Nephron progenitor cell (in vitro differentiated cells): ENCODE measurements at regions not wholly inside any gene's neighbourhood (a gene's known extent, or its start where the extent isn't known, plus 50 kb on each side); places are given as distances from the start of the nearest gene placed in this dataset.

Experiments used
- DNase-seq: peaks from one replicate; pipeline ENCODE4 v3.0.0; 2021
- H3K27ac Mint-ChIP-seq: 2 replicates; pipeline ENCODE4 v1.8.0; 2021; ENCODE audit warnings: mild to moderate bottlenecking, moderate library complexity, mixed read lengths
- H3K27me3 Mint-ChIP-seq: 2 replicates; pipeline ENCODE4 v1.8.0; 2021; ENCODE audit warnings: mild to moderate bottlenecking, low read depth, mixed read lengths; ENCODE audit not compliant: poor library complexity
- H3K36me3 Mint-ChIP-seq: 2 replicates; pipeline ENCODE4 v1.8.0; 2021; ENCODE audit warnings: low read depth, mixed read lengths
- H3K4me1 Mint-ChIP-seq: 2 replicates; pipeline ENCODE4 v1.8.0; 2021; ENCODE audit warnings: mixed read lengths
- H3K4me3 Mint-ChIP-seq: 2 replicates; pipeline ENCODE4 v1.8.0; 2021; ENCODE audit warnings: mild to moderate bottlenecking, moderate library complexity, mixed read lengths
- H3K9me3 Mint-ChIP-seq: 2 replicates; pipeline ENCODE4 v1.8.0; 2021; ENCODE audit warnings: mild to moderate bottlenecking, moderate library complexity, mixed read lengths
- CTCF ChIP-seq: fragments of 200-600 bp; sonication (generic); IDR thresholded peaks from 2 replicates; pipeline ENCODE4 v1.5.0; 2021; ENCODE audit warnings: antibody characterized with exemption

DNA sequence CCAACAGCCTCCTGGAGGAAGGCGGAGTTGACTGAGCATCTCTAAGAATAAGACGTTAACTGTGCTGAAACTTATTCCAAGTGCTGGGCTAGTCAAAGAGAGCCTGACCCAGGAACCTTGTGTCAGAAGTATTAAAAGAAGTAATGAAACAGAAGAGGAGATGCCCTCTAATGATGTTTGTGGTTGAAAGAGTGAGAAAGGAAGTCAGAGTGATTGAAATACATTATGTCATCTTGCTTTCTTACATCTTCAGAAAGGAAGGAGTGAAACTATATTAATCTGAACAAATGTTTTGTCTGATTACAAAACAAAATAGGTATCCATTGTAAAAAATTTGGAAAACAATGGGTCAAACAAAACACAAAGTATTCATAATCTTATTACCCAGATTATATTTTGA is 460.7 kb downstream of the NTRK2 start:
- Mint-ChIP-seq H3K27ac (no peak overlapping the region), H3K36me3 (peaks cover 6% of the 10 kb centered on the region), H3K4me3 (no peak overlapping the region), H3K9me3 (peaks cover 29% of the 10 kb centered on the region), H3K4me1 (peaks cover 6% of the 10 kb centered on the region), H3K27me3 (no peaks in the 10 kb centered on the region)
- DNase-seq = no peak
- no peak for TF ChIP-seq CTCF

DNA sequence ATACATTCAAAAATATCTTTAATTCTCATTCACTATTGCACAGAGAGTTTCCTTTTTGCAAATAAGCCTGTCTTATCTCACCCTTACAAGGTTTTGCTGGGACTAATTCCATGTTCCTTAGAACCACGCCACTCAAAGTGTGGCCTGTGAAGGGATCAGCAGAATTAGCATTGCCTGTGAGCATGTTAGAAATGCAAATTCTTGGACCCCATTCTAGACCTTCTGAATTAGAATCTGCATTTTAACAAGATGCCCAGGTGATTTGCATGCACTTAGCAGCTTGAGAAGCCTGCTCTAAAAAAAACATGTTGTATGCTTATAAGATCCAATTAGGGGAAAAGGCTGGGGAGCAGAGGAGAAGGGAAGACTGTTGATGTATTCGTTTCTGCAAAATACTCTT is 460.0 kb downstream of the NTRK2 start:
- Mint-ChIP-seq H3K27me3 (no peaks in the 10 kb centered on the region), H3K36me3 (peaks cover under 1% of the 10 kb centered on the region), H3K4me3 (no peak overlapping the region)

GRCh38 chr9:85118990-85119755 is 449.6 kb downstream of the NTRK2 start:
- Mint-ChIP-seq H3K4me1 (no peaks in the 10 kb centered on the region), H3K27me3 (no peaks in the 10 kb centered on the region), H3K36me3 (no peaks in the 10 kb centered on the region), H3K4me3 (no peak overlapping the region), H3K27ac (no peak overlapping the region), H3K9me3 (peaks cover 13% of the 10 kb centered on the region)
- DNase-seq = no peak
- TF ChIP-seq CTCF = no peak

More for the DNA sequence above, 460.0 kb downstream of the NTRK2 start:
- H3K27ac Mint-ChIP-seq = no peak overlapping the region
- TF ChIP-seq CTCF = no peak
- DNase-seq = no peak
- peaks cover 28% of the 10 kb centered on the region for H3K9me3 Mint-ChIP-seq
- H3K4me1 Mint-ChIP-seq = peaks cover 6% of the 10 kb centered on the region

DNA sequence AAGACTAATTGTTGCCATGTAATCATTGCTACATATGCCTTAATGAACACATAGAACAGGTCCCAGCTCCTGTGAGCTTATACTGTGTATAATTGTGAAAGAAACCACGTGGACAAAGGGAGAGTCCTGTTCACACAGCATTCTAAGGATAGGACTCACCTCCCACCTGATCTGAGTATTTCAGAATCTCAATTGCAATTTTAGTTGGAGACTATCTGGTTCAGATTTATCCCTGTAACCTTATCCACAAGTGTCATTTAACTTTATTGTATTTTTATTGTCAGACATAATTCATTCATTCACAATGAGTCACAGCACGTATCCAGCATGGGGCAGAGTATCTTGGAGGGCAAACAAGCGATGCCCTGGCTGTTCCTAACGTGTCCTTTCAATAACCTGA is 448.3 kb downstream of the NTRK2 start:
- Mint-ChIP-seq H3K9me3 (peaks cover 6% of the 10 kb centered on the region), H3K36me3 (no peaks in the 10 kb centered on the region), H3K4me1 (no peaks in the 10 kb centered on the region), H3K27ac (no peak overlapping the region), H3K27me3 (no peaks in the 10 kb centered on the region), H3K4me3 (no peak overlapping the region)
- no peak for DNase-seq
- no peak for TF ChIP-seq CTCF

DNA sequence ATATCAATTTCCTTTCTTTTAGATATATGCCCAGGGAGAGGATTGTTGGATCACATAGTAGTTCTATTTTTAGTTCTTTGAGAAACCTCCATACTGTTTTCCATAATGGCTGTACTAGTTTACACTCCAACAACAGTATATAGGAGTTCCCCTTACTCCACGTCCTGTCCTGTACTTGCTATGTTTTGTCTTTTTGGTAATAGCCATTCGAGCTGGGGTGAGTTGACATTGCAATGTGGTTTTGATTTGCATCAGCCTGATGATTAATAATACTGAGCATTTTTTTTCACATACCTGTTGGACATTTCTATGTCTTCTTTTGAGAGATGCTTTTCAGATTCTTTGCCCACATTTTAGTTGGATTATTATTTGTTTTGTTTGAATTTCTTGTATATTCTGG is 445.9 kb downstream of the NTRK2 start:
- Mint-ChIP-seq H3K36me3 (no peaks in the 10 kb centered on the region), H3K4me3 (no peak overlapping the region), H3K27me3 (no peaks in the 10 kb centered on the region), H3K9me3 (no peaks in the 10 kb centered on the region), H3K27ac (no peak overlapping the region), H3K4me1 (peaks cover 10% of the 10 kb centered on the region)
- DNase-seq = no peak
- no peak for TF ChIP-seq CTCF

DNA sequence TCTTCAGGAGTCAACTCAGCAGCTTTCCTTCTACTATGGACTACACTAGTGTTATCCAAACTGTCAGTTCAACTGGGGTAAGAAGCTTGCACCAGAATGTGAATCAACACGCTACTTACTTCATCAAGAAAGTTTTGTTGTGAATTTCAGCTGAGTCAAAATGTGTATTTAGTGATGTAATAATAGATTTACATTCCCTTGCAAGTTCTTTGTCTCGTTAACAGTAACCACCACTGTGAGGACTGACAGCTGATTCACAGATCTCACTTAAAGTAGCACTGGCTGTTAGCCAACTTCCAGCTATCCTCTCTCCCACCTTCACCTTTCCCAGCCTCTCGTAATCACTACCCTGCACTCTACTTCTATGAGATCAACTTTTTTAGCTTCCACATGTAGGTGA is 445.3 kb downstream of the NTRK2 start:
- peaks cover 16% of the 10 kb centered on the region for H3K4me1 Mint-ChIP-seq
- no peak for DNase-seq
- no peaks in the 10 kb centered on the region for H3K27me3 Mint-ChIP-seq
- H3K27ac Mint-ChIP-seq = no peak overlapping the region
- H3K9me3 Mint-ChIP-seq = no peaks in the 10 kb centered on the region
- no peaks in the 10 kb centered on the region for H3K36me3 Mint-ChIP-seq
- TF ChIP-seq CTCF = no peak
- H3K4me3 Mint-ChIP-seq = no peak overlapping the region
